ENCODE measurements at regions not wholly inside any gene's neighbourhood (a gene's known extent, or its start where the extent isn't known, plus 50 kb on each side); places are given as distances from the start of the nearest gene placed in this dataset.

DNA sequence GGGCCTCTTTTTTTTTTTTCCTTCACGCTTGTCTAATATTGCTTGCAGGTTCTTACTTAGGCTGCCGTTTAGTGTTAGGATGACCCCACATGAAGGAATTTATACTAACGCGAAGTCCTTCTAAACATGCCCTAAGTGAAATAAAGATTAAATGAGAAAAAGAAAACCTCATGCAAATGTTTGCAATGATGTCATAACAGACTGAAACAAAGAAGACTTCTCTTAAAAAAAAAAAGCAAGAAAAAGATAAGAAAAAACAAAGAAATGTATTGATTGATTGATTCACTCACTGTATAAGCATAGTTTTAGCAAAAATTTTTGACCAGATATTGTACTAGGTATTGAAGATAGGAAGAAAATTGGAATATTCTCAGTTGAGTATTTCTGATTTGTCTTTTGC lies 418.2 kb downstream of the IRS2 start:
- DNase-seq (ENCODE audit: low read depth in 2 of 2), result no peak

GRCh38 chr13:109366525-109366924 lies 419.9 kb downstream of the IRS2 start:
- DNase-seq (ENCODE audit: low read depth in 2 of 2), result no peak

DNA sequence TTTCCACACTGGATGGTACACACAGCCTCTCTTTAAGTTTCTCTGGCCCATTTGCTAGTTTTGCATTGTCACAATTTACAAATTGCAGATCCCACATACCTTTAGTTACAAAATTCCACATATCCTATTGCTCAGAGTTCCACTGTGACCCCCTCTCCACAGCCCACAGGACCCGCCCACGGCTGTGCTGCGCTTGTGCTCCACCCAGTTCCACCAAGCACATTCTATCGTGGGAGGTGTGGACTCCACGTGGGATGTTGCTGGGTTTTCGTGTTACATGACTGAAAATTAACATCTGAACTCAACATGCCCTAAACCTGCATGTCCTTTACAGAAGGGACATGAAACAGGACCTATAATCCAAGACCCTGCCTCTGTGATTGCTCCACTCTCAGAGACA lies 423.0 kb downstream of the IRS2 start:
- no peak for DNase-seq (ENCODE audit: low read depth in 2 of 2)

DNA sequence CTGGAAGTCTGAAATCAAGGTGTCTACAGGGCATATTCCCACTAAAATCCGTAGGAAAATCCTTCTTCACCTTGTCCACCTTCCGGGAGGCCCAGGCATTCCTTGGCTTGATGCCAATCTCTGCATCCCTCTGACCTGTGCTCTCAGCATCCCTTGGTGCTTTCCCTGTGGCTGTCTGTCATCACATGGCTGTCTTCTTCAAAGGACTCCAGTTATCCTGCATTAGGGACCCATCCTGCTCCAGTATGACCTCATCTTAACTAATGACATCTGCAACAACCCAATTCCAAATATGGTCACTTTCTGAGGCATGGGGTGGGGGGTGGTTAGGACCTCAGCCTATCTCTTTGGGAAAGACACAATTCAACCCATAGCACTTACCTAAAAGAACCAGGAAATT lies 423.8 kb downstream of the IRS2 start:
- no peak for DNase-seq (ENCODE audit: low read depth in 2 of 2)

- no peak for DNase-seq (ENCODE audit: low read depth in 2 of 2)
These were observed 424.7 kb downstream of the IRS2 start for GRCh38 chr13:109361562-109362289.

- no peak for DNase-seq (ENCODE audit: low read depth in 2 of 2)
These were observed 428.5 kb downstream of the IRS2 start for GRCh38 chr13:109357751-109358471.

GRCh38 chr13:109355875-109356434 lies 430.4 kb downstream of the IRS2 start:
- no peak for DNase-seq (ENCODE audit: low read depth in 2 of 2)

- no peak for DNase-seq (ENCODE audit: low read depth in 2 of 2)
These were observed 431.2 kb downstream of the IRS2 start for GRCh38 chr13:109355166-109355565.

- DNase-seq (ENCODE audit: low read depth in 2 of 2), result no peak
These were observed 435.1 kb downstream of the IRS2 start for GRCh38 chr13:109351236-109351635.

DNA sequence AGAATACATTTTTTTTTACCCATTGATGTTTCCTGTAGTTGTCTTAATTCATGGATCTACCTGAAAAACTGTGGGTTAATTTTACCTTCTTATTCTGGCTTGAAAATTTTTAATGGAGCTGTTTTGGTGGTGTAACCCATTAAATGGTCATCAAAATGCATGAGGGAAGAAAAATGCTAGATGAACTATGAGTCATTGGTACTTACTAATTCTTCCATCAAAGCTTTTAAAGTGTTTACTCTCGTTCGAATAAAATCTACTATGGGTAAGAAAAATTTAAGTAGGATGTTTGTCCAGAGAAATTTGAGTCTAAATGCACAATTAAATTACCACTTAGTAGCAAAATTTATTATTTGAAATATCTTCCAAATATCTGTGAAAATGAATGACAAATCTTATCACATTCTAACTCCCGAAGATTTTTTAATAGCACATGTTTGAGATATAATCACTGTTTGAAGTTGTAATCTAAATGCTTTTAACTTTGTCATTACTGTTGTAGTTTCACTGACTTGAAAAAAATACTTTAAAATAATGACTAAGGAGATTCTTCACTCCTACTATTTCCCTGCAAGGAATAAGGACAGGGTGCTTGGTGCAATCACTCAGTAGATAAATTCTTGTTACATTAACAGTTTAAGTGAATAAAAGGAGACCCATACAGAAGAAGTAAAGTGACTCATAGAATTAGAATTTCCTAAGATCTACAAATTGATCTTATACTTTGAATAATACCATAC lies 437.7 kb downstream of the IRS2 start:
- DNase-seq (ENCODE audit: low read depth in 2 of 2), result no peak

- no peak for DNase-seq (ENCODE audit: low read depth in 2 of 2)
These were observed 440.3 kb downstream of the IRS2 start for GRCh38 chr13:109346060-109346459.

DNA sequence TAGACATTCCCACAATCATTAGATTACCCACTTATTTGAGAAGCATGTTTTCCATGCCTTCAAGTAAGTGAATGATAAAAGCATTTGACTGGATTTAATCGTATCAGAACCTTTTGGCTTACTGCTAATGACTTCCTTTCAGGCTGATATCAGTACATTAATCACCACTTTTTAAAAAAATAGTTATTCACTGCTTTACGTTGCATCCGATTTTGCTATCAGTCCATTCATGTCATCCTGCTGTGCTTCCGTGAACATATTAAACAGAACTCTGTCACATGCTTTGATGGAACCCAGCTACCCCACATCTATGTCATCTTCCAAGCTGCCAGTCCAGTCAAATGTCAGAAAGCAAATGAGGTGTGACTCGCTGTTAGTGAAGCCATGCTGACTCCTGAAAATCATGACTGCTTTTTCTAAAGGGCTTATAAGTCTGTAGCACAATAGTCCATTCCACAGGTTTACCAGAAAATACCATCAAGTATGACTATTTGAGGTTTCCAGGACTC lies 440.9 kb downstream of the IRS2 start:
- DNase-seq (ENCODE audit: low read depth in 2 of 2), result no peak

GRCh38 chr13:109344552-109345157 lies 441.7 kb downstream of the IRS2 start:
- DNase-seq (ENCODE audit: low read depth in 2 of 2), result no peak

DNA sequence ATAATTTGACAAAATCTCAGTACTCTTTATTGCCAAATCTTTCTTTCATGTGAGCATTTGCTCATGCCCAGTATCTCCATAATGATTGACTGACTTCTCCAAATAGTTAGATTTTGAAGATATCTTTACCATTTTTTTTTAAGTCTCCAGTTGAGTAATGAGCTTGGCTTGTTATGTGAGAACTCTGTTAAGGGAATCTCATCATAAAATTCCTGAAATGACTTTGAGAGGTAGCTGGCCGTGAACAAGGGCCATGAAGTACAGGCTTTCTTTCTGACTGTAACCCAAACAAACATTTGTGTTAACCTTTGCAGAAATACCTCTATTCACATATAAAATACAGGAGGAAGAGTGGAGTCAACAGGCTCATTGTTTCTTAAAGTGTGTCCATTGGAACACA lies 449.7 kb downstream of the IRS2 start:
- DNase-seq (ENCODE audit: low read depth in 2 of 2), result no peak

GRCh38 chr13:109333893-109334651 lies 452.3 kb downstream of the IRS2 start:
- DNase-seq (ENCODE audit: low read depth in 2 of 2), result no peak

- no peak for DNase-seq (ENCODE audit: low read depth in 2 of 2)
These were observed 453.6 kb downstream of the IRS2 start for GRCh38 chr13:109332506-109333499.

- no peak for DNase-seq (ENCODE audit: low read depth in 2 of 2)
These were observed 454.5 kb downstream of the IRS2 start for GRCh38 chr13:109331898-109332297.

DNA sequence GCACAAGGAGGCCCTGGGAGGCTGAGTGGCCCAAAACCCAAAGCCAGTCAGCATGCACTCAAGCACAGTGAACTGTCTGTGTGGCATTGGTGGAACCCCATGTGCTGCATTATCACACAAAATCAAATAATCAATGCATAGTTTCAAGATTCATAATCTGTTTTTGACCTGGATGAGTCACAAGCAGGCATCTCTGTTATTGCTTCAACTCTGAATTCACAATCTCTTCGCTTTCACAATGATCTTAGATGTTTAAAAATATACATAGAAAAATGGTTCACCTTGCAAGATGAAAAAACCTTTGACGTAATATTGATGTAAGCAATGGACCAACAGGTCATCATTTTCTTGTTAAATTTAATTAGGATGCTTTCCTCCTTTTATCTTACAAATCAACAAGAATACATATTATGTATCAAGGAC lies 455.4 kb downstream of the IRS2 start:
- no peak for DNase-seq (ENCODE audit: low read depth in 2 of 2)

DNA sequence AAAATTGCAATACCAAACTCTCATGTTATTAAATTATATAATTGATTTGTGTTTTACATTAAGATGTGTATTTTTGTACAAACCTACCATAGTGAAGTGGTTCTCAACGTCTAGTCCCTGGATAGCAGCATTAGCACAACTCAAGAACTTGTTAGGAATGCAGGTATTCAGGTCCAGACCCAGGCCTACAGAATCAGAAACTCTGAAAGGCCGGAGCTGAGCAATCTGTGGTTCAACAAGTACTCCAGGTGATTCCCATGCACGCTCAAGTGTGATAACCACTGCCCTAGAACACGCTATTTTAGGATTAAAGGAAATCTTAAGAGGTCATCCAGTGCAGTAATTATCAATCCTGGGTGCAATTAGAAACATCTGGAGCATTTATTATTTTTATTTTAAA lies 456.3 kb downstream of the IRS2 start:
- DNase-seq (ENCODE audit: low read depth in 2 of 2), result no peak

DNA sequence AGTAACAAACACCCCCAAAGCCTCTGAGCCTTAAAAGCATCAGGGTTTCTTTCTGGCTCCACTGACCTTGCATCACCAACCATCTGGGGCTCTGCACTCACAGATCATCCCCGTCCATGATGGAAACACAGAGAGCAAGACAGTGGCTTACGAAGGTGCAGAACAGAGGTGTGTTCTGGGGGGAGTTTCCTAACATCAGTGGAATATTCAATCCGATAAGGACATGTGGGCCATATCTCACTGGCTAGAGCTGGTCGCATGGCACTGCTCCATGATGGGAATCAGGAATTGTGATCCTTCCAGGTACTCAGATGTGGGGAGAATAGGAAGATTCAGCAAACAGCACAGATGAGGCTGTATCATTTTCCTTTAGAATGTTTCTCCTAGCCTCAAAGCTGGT lies 457.2 kb downstream of the IRS2 start:
- DNase-seq (ENCODE audit: low read depth in 2 of 2), result no peak
